GM23338 (cell line): ENCODE measurements at regions not wholly inside any gene's neighbourhood (a gene's known extent, or its start where the extent isn't known, plus 50 kb on each side); places are given as distances from the start of the nearest gene placed in this dataset.

Experiments
- ATAC-seq: fragments of 200-7000 bp; cut with Tn5 transposase; 3 replicates; pipeline ENCODE4 v1.9.1; 2020
- DNase-seq: peaks from one replicate; pipeline ENCODE4 v3.0.0-alpha.2; 2015; ENCODE audit warnings: low spot score
- H2AFZ ChIP-seq: fragments of 200-600 bp; sonication (generic); 2 replicates; pipeline ENCODE4 v1.8.0; 2016; ENCODE audit warnings: antibody characterized with exemption, mild to moderate bottlenecking, moderate library complexity
- H3F3A ChIP-seq: fragments of 200-600 bp; sonication (generic); replicated peaks from 2 replicates; pipeline ENCODE4 v1.8.0; 2017; ENCODE audit warnings: antibody characterized with exemption, mixed run types, low read depth
- H3K27ac ChIP-seq: fragments of 200-600 bp; sonication (generic); 2 replicates; pipeline ENCODE4 v1.6.1; 2016; ENCODE audit warnings: low read depth
- H3K27me3 ChIP-seq: fragments of 200-600 bp; sonication (generic); 2 replicates; pipeline ENCODE4 v1.8.0; 2016; ENCODE audit warnings: mild to moderate bottlenecking, mixed run types, moderate library complexity; ENCODE audit not compliant: insufficient read depth
- H3K36me3 ChIP-seq: fragments of 200-600 bp; sonication (generic); 2 replicates; pipeline ENCODE4 v1.8.0; 2016; ENCODE audit warnings: mild to moderate bottlenecking; ENCODE audit not compliant: insufficient read depth
- H3K4me1 ChIP-seq: fragments of 200-600 bp; sonication (generic); 2 replicates; pipeline ENCODE4 v1.8.0; 2016; ENCODE audit warnings: mild to moderate bottlenecking, moderate library complexity; ENCODE audit not compliant: insufficient read depth
- H3K4me2 ChIP-seq: fragments of 200-600 bp; sonication (generic); 2 replicates; pipeline ENCODE4 v1.7.1; 2017; ENCODE audit warnings: mixed run types
- H3K4me3 ChIP-seq: fragments of 200-600 bp; sonication (generic); 2 replicates; pipeline ENCODE4 v1.6.1; 2016; ENCODE audit warnings: mixed run types
- H3K79me2 ChIP-seq: fragments of 200-600 bp; sonication (generic); replicated peaks from 2 replicates; pipeline ENCODE4 v1.8.0; 2017; ENCODE audit warnings: mild to moderate bottlenecking; ENCODE audit not compliant: insufficient read depth
- H3K9me2 ChIP-seq: fragments of 200-600 bp; sonication (generic); 2 replicates; pipeline ENCODE4 v1.8.0; 2017; ENCODE audit not compliant: insufficient read depth
- H4K20me1 ChIP-seq: fragments of 200-600 bp; sonication (generic); replicated peaks from 2 replicates; pipeline ENCODE4 v1.8.0; 2017; ENCODE audit warnings: mild to moderate bottlenecking; ENCODE audit not compliant: insufficient read depth
- H3K27ac Mint-ChIP-seq: 2 replicates; pipeline ENCODE4 v1.8.0; 2020; ENCODE audit warnings: inconsistent platforms, mild to moderate bottlenecking, moderate library complexity, mixed read lengths
- H3K27me3 Mint-ChIP-seq: 3 replicates; pipeline ENCODE4 v1.8.0; 2022; ENCODE audit warnings: low read depth, mild to moderate bottlenecking, moderate library complexity, mixed read lengths, inconsistent platforms; ENCODE audit not compliant: insufficient read depth, poor library complexity
- H3K36me3 Mint-ChIP-seq: 3 replicates; pipeline ENCODE4 v1.8.0; 2021; ENCODE audit warnings: low read depth, mild to moderate bottlenecking, inconsistent platforms, moderate library complexity, mixed read lengths
- H3K4me1 Mint-ChIP-seq: 3 replicates; pipeline ENCODE4 v1.8.0; 2020; ENCODE audit warnings: mild to moderate bottlenecking, inconsistent platforms, mixed read lengths
- H3K4me3 Mint-ChIP-seq: 3 replicates; pipeline ENCODE4 v1.8.0; 2021; ENCODE audit warnings: moderate library complexity, mild to moderate bottlenecking, inconsistent platforms, mixed read lengths
- H3K9me3 Mint-ChIP-seq: 3 replicates; pipeline ENCODE4 v1.8.0; 2020; ENCODE audit warnings: moderate library complexity, mild to moderate bottlenecking, inconsistent platforms, mixed read lengths
- CREB1 ChIP-seq: fragments of 250-450 bp; sonication (Bioruptor Pico); IDR thresholded peaks from 2 replicates; pipeline ENCODE4 v1.5.0; 2020; ENCODE audit warnings: low read depth, mild to moderate bottlenecking, moderate library complexity
- CTCF ChIP-seq, 2 experiments: fragments of 200-600 bp in 1 of 2; sonication (generic) in 1 of 2; conservative IDR thresholded peaks; 2 replicates each; pipeline versions ENCODE4 v1.5.1 to v1.6.1; 2016 to 2017; ENCODE audit warnings: antibody characterized with exemption in 2 of 2, low read depth in 2 of 2, mild to moderate bottlenecking in 2 of 2, moderate library complexity in 1 of 2
- ETS1 ChIP-seq: IDR thresholded peaks from 2 replicates; pipeline ENCODE4 v1.6.1; 2016; ENCODE audit warnings: antibody characterized with exemption
- EZH2 ChIP-seq: fragments of 200-600 bp; sonication (generic); IDR thresholded peaks from one replicate; pipeline ENCODE4 v1.8.0; 2017; ENCODE audit warnings: antibody characterized with exemption, mild to moderate bottlenecking, low read depth; ENCODE audit not compliant: unreplicated experiment
- EZH2phosphoT487 ChIP-seq: fragments of 200-600 bp; sonication (generic); IDR thresholded peaks from one replicate; pipeline ENCODE4 v1.8.1; 2018; ENCODE audit warnings: antibody characterized with exemption; ENCODE audit not compliant: unreplicated experiment
- JUNB ChIP-seq: IDR thresholded peaks from one replicate; pipeline ENCODE4 v1.6.1; 2016; ENCODE audit warnings: antibody characterized with exemption; ENCODE audit not compliant: unreplicated experiment
- NANOG ChIP-seq: IDR thresholded peaks from 2 replicates; pipeline ENCODE4 v1.6.1; 2016; ENCODE audit warnings: antibody characterized with exemption, borderline replicate concordance
- POLR2AphosphoS5 ChIP-seq: IDR thresholded peaks from 2 replicates; pipeline ENCODE4 v1.6.1; 2016; ENCODE audit warnings: antibody characterized with exemption, low read depth
- REST ChIP-seq: IDR thresholded peaks from one replicate; pipeline ENCODE4 v1.6.1; 2018; ENCODE audit warnings: antibody characterized with exemption; ENCODE audit not compliant: unreplicated experiment
- STAT1 ChIP-seq: IDR thresholded peaks from one replicate; pipeline ENCODE4 v1.6.1; 2016; ENCODE audit warnings: antibody characterized with exemption; ENCODE audit not compliant: unreplicated experiment
- ZNF114 ChIP-seq: fragments of 250-450 bp; sonication (Bioruptor Pico); IDR thresholded peaks from 2 replicates; pipeline ENCODE4 v1.5.0; 2020; ENCODE audit warnings: mild to moderate bottlenecking, moderate library complexity
- ZNF331 ChIP-seq: fragments of 250-450 bp; sonication (Bioruptor Pico); IDR thresholded peaks from 2 replicates; pipeline ENCODE4 v1.5.0; 2020; ENCODE audit warnings: low read depth, mild to moderate bottlenecking, moderate library complexity
- ZNF462 ChIP-seq: fragments of 250-450 bp; sonication (Bioruptor Pico); IDR thresholded peaks from 2 replicates; pipeline ENCODE4 v1.5.0; 2020; ENCODE audit warnings: mild to moderate bottlenecking, moderate library complexity

DNA sequence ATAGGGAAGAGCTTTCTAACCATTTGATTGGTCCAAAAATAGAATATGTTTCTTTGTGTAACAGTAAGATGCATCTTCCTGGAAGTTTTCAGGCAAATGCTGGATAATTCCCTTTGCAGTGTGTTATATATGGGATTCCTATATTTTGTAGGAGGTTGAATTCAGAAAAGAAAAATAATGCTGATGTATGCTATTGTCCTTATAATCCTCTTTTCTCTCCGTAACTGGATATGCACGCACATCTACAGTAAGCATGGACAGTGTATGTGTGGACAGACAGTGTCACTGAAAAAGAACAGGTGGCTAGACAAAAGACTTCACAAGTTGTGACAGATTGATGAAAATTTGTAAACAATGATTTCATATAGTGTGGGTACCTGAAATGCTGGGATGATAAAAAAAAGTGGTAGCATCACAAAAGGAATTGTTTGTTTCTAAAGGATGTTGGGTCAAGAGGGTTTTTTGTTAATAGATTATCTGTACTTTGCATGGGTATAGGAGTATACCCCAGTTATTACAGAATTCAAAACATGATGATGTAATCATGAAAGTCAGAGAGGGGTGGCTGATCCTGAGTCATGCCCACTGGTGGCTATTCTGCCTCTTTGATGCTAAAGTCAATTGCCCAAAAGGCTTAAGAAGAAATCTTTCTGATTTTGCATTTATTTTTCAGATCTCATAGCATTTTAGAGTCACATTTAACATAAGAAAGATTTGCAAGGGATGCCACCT, 160.7 kb upstream of the TMTC1 start:
- Mint-ChIP-seq H3K9me3 (peaks cover 6% of the 10 kb centered on the region; the same call in 1 of the 3 replicates), H3K4me1 (no peaks in the 10 kb centered on the region), H3K36me3 (peaks cover 5% of the 10 kb centered on the region; the same call in 2 of the 3 replicates), H3K27me3 (no peaks in the 10 kb centered on the region), H3K27ac (no peak overlapping the region), H3K4me3 (no peak overlapping the region)
- no peaks in the 10 kb centered on the region for H4K20me1 ChIP-seq
- no peak for ATAC-seq
- H3K36me3 ChIP-seq = no peaks in the 10 kb centered on the region
- H3K4me2 ChIP-seq = no peak overlapping the region
- H3K9me2 ChIP-seq = peaks cover 8% of the 10 kb centered on the region; the same call in 1 of the 2 replicates
- TF ChIP-seq EZH2 = no peak
- TF ChIP-seq NANOG = no peak
- no peak for TF ChIP-seq EZH2phosphoT487
- TF ChIP-seq ZNF331 (CRISPR knock-in tag) = no peak
- TF ChIP-seq JUNB = no peak
- TF ChIP-seq REST = no peak
- TF ChIP-seq STAT1 = no peak
- TF ChIP-seq CTCF (conservative IDR thresholded peaks at IDR 0.05; ENCODE audit: low read depth in 2 of 2) = no peak
- TF ChIP-seq ETS1 = no peak
- TF ChIP-seq POLR2AphosphoS5 = no peak
- no peak for TF ChIP-seq ZNF462 (CRISPR knock-in tag)
- TF ChIP-seq ZNF114 (CRISPR knock-in tag) = no peak
- no peak for TF ChIP-seq CREB1 (CRISPR knock-in tag)
- H3K27me3 ChIP-seq = no peaks in the 10 kb centered on the region
- H3K4me3 ChIP-seq = no peak overlapping the region
- no peak overlapping the region for H3K27ac ChIP-seq
- H2AFZ ChIP-seq = no peak overlapping the region
- no peak for DNase-seq
- no peaks in the 10 kb centered on the region for H3F3A ChIP-seq
- no peaks in the 10 kb centered on the region for H3K4me1 ChIP-seq
- H3K79me2 ChIP-seq = no peaks in the 10 kb centered on the region
